Endothelial cell of umbilical vein (primary cell): ENCODE measurements at regions not wholly inside any gene's neighbourhood (a gene's known extent, or its start where the extent isn't known, plus 50 kb on each side); places are given as distances from the start of the nearest gene placed in this dataset.

ENCODE experiments used
- BruUV-seq: library from RNA; stranded (reverse); fragments of 400-500 nt; replicated peaks from 2 replicates; lab custom pipeline; 2021; lab: Mats Ljungman, UMichigan
- CTCF ChIA-PET: fragments of 300-600, 350-600 bp; sonication (Branson Sonifier 250); formaldehyde crosslinking; loops from one replicate; lab custom pipeline; 2021; ENCODE audit warnings: antibody characterized with exemption, inconsistent platforms; lab: Charles Lee
- POLR2A ChIA-PET: fragments of 300-600, 350-600 bp; sonication (Branson Sonifier 250); formaldehyde crosslinking; loops from one replicate; lab custom pipeline; 2021; ENCODE audit warnings: antibody characterized with exemption, inconsistent platforms; lab: Charles Lee
- DNase-seq: peaks from one replicate; pipeline ENCODE4 v3.0.0-alpha.2; 2011; ENCODE audit warnings: low read depth, low spot score
- FAIRE-seq: peaks from 2 replicates; lab custom pipeline; 2011; peaks lifted over from hg19 to GRCh38; lab: Jason Lieb, UNC
- H2AFZ ChIP-seq: 2 replicates; pipeline ENCODE4 v1.6.0; 2012; ENCODE audit warnings: low read depth, low read length, control low read depth, inconsistent platforms
- H3K27ac ChIP-seq: 2 replicates; pipeline ENCODE4 v1.5.1; 2011; ENCODE audit warnings: low read depth, mild to moderate bottlenecking, control low read depth, low read length, moderate library complexity; ENCODE audit not compliant: insufficient read depth
- H3K27me3 ChIP-seq, 2 experiments: 2 replicates each; pipeline versions ENCODE4 v1.6.0 to v1.6.1; 2011; ENCODE audit warnings: low read length in 2 of 2, mixed read lengths in 1 of 2; ENCODE audit not compliant: control insufficient read depth in 2 of 2, insufficient read depth in 2 of 2
- H3K36me3 ChIP-seq, 2 experiments: 2 replicates in 1 of 2; 3 replicates in 1 of 2; pipeline ENCODE4 v1.5.1; 2011; ENCODE audit warnings: low read length in 2 of 2, mild to moderate bottlenecking in 1 of 2, moderate library complexity in 1 of 2; ENCODE audit not compliant: control insufficient read depth in 2 of 2, insufficient read depth in 2 of 2; ENCODE audit errors: extremely low read depth in 1 of 2
- H3K4me1 ChIP-seq: 3 replicates; pipeline ENCODE4 v1.5.1; 2011; ENCODE audit warnings: mild to moderate bottlenecking, low read length; ENCODE audit not compliant: control insufficient read depth, insufficient read depth; ENCODE audit errors: extremely low read depth
- H3K4me2 ChIP-seq: 2 replicates; pipeline ENCODE4 v1.6.1; 2011; ENCODE audit warnings: low read length, control low read depth, mixed read lengths; ENCODE audit not compliant: insufficient read depth
- H3K4me3 ChIP-seq, 3 experiments: fragments of 200-600 bp in 1 of 3; sonication (generic), shearing (Covaris generic) in 1 of 3; replicated peaks in 1 of 3; 2 replicates each; pipeline ENCODE4 v1.5.1; 2011 to 2016; ENCODE audit warnings: control low read depth in 3 of 3, low read length in 3 of 3, mild to moderate bottlenecking in 2 of 3, inconsistent platforms in 1 of 3, low read depth in 1 of 3, moderate library complexity in 1 of 3; ENCODE audit not compliant: insufficient read depth in 1 of 3
- H3K79me2 ChIP-seq: 2 replicates; pipeline ENCODE4 v1.6.0; 2012; ENCODE audit warnings: low read length, inconsistent platforms; ENCODE audit not compliant: control insufficient read depth, insufficient read depth
- H3K9ac ChIP-seq: replicated peaks from 2 replicates; pipeline ENCODE3; 2011; ENCODE audit warnings: low read length, control low read depth; ENCODE audit not compliant: insufficient read depth; ENCODE audit errors: extremely low read depth
- H3K9me1 ChIP-seq: replicated peaks from 3 replicates; pipeline ENCODE4 v1.6.0; 2011; ENCODE audit warnings: mild to moderate bottlenecking, low read length; ENCODE audit not compliant: control insufficient read depth, insufficient read depth; ENCODE audit errors: extremely low read depth
- H3K9me3 ChIP-seq: replicated peaks from 2 replicates; pipeline ENCODE4 v1.5.1; 2012; ENCODE audit warnings: low read length, inconsistent platforms; ENCODE audit not compliant: control insufficient read depth, insufficient read depth
- H4K20me1 ChIP-seq: replicated peaks from 2 replicates; pipeline ENCODE3; 2011; ENCODE audit warnings: mild to moderate bottlenecking, low read length; ENCODE audit not compliant: control insufficient read depth, insufficient read depth; ENCODE audit errors: extremely low read depth
- EZH2 ChIP-seq: IDR thresholded peaks from 2 replicates; pipeline ENCODE4 v1.6.1; 2012; ENCODE audit warnings: borderline replicate concordance, low read depth, mild to moderate bottlenecking, moderate library complexity, low read length, inconsistent platforms; ENCODE audit not compliant: severe bottlenecking
- FOS ChIP-seq: IDR thresholded peaks from 2 replicates; pipeline ENCODE4 v1.6.1; 2011; ENCODE audit warnings: mild to moderate bottlenecking, low read length, moderate library complexity, borderline replicate concordance; ENCODE audit not compliant: insufficient read depth
- GATA2 ChIP-seq: IDR thresholded peaks from 2 replicates; pipeline ENCODE4 v1.7.0; 2011; ENCODE audit warnings: low read depth, mild to moderate bottlenecking, moderate library complexity, mixed read lengths, low read length; ENCODE audit not compliant: insufficient read length, insufficient read depth
- JUN ChIP-seq: IDR thresholded peaks from 2 replicates; pipeline ENCODE4 v1.6.1; 2011; ENCODE audit warnings: borderline replicate concordance, low read depth; ENCODE audit not compliant: insufficient read length, insufficient read depth
- MYC ChIP-seq: IDR thresholded peaks from one replicate; pipeline ENCODE4 v1.6.1; 2011; ENCODE audit warnings: mild to moderate bottlenecking, low read depth, low read length
- POLR2A ChIP-seq: IDR thresholded peaks from 2 replicates; pipeline ENCODE4 v1.6.1; 2012; ENCODE audit warnings: low read depth, mild to moderate bottlenecking, control low read depth, low read length
- POLR2AphosphoS5 ChIP-seq: IDR thresholded peaks from 2 replicates; pipeline ENCODE4 v1.6.1; 2012; ENCODE audit warnings: low read depth, mild to moderate bottlenecking, control low read depth, low read length, moderate library complexity; ENCODE audit not compliant: insufficient read depth
- dilution Hi-C: fragments of 300-500 bp; cut with MboI; formaldehyde crosslinking; loops from one replicate; pipeline ENCODE4 v1.15.0; 2019; ENCODE audit warnings: low sequenced_read_pairs; ENCODE audit not compliant: extremely low pct_ligation_motif_present
- intact Hi-C: fragments of 100-400 bp; cut with micrococcal nuclease; formaldehyde crosslinking; loops from one replicate; pipeline ENCODE4 v1.10.0; 2022
- TF ChIP-seq, protein P1 (sequence below), 2 donors: IDR thresholded peaks; 1 replicate in 1 of 2; 2 replicates in 1 of 2; pipeline ENCODE4 v1.5.1; 2011; ENCODE audit warnings: low read length in 2 of 2, mild to moderate bottlenecking in 2 of 2, moderate library complexity in 2 of 2, control low read depth in 1 of 2, inconsistent platforms in 1 of 2, low read depth in 1 of 2; ENCODE audit not compliant: insufficient read depth in 1 of 2; ENCODE audit errors: extremely low read depth in 1 of 2
- TF ChIP-seq, protein P2 (sequence below): IDR thresholded peaks from 2 replicates; pipeline ENCODE4 v1.6.1; 2011; ENCODE audit not compliant: insufficient read depth, insufficient read length

DNA sequence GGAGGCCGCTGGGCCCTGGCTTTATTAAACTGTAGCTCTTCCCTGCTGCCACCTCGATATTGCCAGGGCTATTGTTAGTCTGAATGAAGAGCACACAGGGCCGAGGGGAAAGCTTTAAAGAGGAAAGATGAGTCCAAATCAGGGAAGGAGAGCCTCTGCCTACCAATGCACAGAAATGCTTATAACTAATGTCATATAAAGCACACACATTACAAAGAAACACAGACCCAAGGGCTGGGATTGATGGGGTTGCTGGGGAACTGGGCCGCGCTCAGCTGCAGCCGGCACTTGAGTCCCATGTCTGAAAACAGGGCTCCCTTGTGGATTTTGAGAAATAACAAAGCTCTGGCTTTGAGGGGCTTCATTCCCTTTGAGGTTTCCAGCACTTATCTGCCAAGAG is 232.6 kb downstream of the CD83 start:
- POLR2A ChIA-PET, result no interaction called here

More for the DNA sequence above, 232.6 kb downstream of the CD83 start:
- Histone ChIP-seq H3K4me3 (no peak overlapping the region), H3K27ac (no peak overlapping the region), H4K20me1 (no peaks in the 10 kb centered on the region), H3K9me3 (no peaks in the 10 kb centered on the region), H3K79me2 (no peaks in the 10 kb centered on the region), H3K4me1 (no peaks in the 10 kb centered on the region), H3K4me2 (no peak overlapping the region), H2AFZ (no peak overlapping the region), H3K9ac (no peak overlapping the region), H3K36me3 (no peaks in the 10 kb centered on the region), H3K27me3 (no peaks in the 10 kb centered on the region), H3K9me1 (no peaks in the 10 kb centered on the region)
- no peak for FAIRE-seq
- no peak for DNase-seq
- TF ChIP-seq FOS (no peak), POLR2A (no peak), MYC (no peak), GATA2 (no peak), POLR2AphosphoS5 (no peak), JUN (no peak), EZH2 (no peak)
- TF ChIP-seq, protein P1, sequence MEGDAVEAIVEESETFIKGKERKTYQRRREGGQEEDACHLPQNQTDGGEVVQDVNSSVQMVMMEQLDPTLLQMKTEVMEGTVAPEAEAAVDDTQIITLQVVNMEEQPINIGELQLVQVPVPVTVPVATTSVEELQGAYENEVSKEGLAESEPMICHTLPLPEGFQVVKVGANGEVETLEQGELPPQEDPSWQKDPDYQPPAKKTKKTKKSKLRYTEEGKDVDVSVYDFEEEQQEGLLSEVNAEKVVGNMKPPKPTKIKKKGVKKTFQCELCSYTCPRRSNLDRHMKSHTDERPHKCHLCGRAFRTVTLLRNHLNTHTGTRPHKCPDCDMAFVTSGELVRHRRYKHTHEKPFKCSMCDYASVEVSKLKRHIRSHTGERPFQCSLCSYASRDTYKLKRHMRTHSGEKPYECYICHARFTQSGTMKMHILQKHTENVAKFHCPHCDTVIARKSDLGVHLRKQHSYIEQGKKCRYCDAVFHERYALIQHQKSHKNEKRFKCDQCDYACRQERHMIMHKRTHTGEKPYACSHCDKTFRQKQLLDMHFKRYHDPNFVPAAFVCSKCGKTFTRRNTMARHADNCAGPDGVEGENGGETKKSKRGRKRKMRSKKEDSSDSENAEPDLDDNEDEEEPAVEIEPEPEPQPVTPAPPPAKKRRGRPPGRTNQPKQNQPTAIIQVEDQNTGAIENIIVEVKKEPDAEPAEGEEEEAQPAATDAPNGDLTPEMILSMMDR (IDR thresholded peaks at IDR 0.05; ENCODE audit: extremely low read depth in 1 of 2, insufficient read depth in 1 of 2, low read depth in 1 of 2, low read length in 2 of 2), result no peak
- TF ChIP-seq, protein P2, sequence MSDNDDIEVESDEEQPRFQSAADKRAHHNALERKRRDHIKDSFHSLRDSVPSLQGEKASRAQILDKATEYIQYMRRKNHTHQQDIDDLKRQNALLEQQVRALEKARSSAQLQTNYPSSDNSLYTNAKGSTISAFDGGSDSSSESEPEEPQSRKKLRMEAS, result no peak
- BruUV-seq, result no TSS peak
- intact Hi-C loops (no loop called here), dilution Hi-C loops (no loop called here)
- CTCF ChIA-PET, result no interaction called here
